ENCODE measurements at regions not wholly inside any gene's neighbourhood (a gene's known extent, or its start where the extent isn't known, plus 50 kb on each side); places are given as distances from the start of the nearest gene placed in this dataset.
"Not testable (repeated sequence)": the region's sequence is repeated elsewhere in the genome, so short reads cannot be mapped to it uniquely, and the experiment has no call there.

DNA sequence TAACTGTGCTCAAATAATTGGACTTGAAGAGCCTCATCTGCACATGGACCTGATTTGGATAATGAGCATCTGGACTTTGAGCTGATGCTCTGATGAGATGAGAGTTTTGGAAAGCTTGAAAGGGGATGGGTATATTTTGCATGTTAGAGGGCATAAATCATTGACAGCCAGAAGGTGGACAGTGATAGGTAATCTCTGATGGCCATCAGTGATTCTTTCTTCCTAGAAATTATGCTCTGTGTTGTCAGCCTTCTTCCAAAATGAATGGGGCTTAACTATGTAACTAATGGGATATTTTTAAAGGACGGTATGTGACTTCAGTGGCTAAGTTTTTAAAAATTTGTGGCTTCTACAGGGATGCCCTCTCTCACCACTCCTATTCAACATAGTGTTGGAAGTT lies 334.0 kb downstream of the PTTG2 start:
- no peak for DNase-seq
- H3K4me3 ChIP-seq (ENCODE audit: low read depth, low read length), result no peak overlapping the region
- TF ChIP-seq, protein P1, sequence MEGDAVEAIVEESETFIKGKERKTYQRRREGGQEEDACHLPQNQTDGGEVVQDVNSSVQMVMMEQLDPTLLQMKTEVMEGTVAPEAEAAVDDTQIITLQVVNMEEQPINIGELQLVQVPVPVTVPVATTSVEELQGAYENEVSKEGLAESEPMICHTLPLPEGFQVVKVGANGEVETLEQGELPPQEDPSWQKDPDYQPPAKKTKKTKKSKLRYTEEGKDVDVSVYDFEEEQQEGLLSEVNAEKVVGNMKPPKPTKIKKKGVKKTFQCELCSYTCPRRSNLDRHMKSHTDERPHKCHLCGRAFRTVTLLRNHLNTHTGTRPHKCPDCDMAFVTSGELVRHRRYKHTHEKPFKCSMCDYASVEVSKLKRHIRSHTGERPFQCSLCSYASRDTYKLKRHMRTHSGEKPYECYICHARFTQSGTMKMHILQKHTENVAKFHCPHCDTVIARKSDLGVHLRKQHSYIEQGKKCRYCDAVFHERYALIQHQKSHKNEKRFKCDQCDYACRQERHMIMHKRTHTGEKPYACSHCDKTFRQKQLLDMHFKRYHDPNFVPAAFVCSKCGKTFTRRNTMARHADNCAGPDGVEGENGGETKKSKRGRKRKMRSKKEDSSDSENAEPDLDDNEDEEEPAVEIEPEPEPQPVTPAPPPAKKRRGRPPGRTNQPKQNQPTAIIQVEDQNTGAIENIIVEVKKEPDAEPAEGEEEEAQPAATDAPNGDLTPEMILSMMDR (IDR thresholded peaks at IDR 0.05; ENCODE audit: low read depth, low read length), result no peak
- H3K27me3 ChIP-seq, result no peaks in the 10 kb centered on the region
- H3K36me3 ChIP-seq, result no peaks in the 10 kb centered on the region
- no peaks in the 10 kb centered on the region for H3K4me1 ChIP-seq
- peaks cover 2% of the 10 kb centered on the region for H3K9me3 ChIP-seq

DNA sequence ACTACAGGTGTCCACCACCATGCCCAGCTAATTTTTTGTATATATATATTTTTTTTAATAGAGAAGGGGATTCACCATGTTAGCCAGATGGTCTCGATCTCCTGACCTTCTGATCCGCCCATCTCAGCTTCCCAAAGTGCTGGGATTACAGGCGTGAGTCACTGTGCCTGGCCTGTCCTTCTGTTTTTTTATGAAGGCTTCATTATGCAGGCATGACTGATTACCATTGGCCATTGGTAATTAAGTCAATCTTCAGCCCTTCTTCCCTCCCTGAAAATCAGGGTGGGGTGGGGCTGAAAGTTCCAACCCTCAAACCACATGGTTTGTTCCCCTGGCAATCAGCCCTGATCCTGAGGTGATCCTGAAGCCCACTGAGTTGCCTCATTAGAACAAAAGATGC lies 336.9 kb downstream of the PTTG2 start:
- Histone ChIP-seq H3K4me1 (no peaks in the 10 kb centered on the region), H3K36me3 (no peaks in the 10 kb centered on the region), H3K9me3 (peaks cover 2% of the 10 kb centered on the region), H3K4me3 (ENCODE audit: low read depth, low read length) (no peak overlapping the region), H3K27me3 (no peaks in the 10 kb centered on the region)
- TF ChIP-seq, protein P1 (IDR thresholded peaks at IDR 0.05; ENCODE audit: low read depth, low read length), result no peak
- DNase-seq, result no peak

DNA sequence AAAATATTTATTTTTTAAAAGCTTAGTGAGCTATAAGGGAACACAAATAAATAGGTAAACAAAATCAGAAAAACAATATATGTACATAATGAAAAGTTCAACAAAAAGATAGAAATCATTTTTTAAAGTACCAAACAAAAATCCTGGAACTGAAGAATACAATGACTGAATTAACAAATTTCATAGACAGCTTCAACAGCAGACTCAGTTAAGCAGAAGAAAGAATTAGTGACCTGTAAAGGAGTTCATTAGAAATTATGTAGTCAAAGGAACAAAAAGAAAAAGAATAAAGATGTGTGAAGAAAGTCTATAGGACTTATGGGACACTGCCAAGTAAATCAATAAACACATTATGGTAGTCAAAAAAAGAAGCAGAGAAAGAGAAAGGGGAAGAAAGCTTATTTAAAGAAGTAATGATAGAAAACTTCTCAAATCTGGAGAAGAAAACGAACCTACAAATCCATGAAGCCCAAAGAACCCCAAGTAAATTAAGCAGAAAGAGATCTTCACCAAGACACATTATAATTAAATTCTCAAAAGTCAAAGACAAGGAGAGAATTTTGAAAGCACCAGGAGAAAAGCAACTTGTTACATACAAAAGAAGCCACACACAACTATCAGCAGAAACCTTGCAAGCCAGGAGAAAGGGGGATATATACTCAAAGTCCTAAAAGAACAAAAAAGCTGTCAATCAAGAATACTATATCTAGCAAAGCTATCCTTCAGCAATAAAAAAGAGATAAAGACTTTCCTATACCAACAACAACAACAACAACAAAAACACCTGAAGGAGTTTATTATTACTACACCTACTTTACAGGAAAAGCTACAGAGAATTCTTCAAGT lies 338.9 kb downstream of the PTTG2 start:
- no peaks in the 10 kb centered on the region for H3K9me3 ChIP-seq
- no peaks in the 10 kb centered on the region for H3K27me3 ChIP-seq
- DNase-seq, result no peak

DNA sequence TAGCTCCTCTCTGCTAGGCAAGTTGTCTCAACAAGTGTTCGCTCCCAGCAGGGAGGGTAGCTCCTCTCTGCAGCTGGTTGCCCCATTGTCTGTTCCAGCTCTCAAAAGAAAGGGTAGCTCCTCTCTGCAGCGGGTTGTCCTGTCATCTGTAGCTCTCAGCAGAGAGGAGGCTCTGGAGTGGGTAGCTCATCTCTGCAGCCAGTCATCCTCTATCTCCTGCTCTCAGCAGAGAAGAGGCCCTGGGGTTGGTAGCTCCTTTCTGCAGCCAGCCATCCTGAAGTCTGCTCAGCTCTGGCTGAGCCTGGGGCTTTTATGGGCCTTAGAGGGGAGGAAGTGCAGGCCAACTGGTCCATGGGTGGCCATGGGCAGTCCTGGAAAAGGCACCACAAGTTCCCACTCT lies 342.7 kb downstream of the PTTG2 start:
- Histone ChIP-seq H3K4me1 (no peaks in the 10 kb centered on the region), H3K4me3 (ENCODE audit: low read depth, low read length) (no peak overlapping the region), H3K36me3 (no peaks in the 10 kb centered on the region), H3K27me3 (no peaks in the 10 kb centered on the region), H3K9me3 (no peaks in the 10 kb centered on the region)
- DNase-seq, result no peak
- TF ChIP-seq, protein P1 (IDR thresholded peaks at IDR 0.05; ENCODE audit: low read depth, low read length), result no peak

More for the DNA sequence above, 338.9 kb downstream of the PTTG2 start:
- TF ChIP-seq, protein P1 (IDR thresholded peaks at IDR 0.05; ENCODE audit: low read depth, low read length), result no peak
- Histone ChIP-seq H3K36me3 (no peaks in the 10 kb centered on the region), H3K4me1 (no peaks in the 10 kb centered on the region), H3K4me3 (ENCODE audit: low read depth, low read length) (no peak overlapping the region)

DNA sequence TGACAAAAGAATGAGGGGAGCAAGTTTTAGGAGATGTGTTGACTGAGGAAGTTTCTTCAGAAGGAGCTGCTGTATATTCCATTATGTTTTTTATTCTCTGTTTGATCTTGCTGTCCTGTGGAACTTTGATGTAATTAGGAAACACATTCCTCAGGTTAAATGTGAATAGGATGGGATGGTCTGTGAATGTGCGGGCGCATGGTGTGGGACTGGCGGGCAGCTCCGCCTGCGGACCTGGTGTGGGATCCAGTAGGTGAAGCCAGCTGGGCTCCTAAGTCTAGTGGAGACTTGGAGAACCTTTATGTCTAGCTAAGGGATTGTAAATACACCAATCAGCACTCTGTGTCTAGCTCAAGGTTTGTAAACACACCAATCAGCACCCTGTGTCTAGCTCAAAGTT lies 344.3 kb downstream of the PTTG2 start:
- not testable (repeated sequence) for H3K4me1 ChIP-seq; H3K4me3 ChIP-seq (ENCODE audit: low read depth, low read length); DNase-seq; H3K9me3 ChIP-seq; H3K27me3 ChIP-seq; H3K36me3 ChIP-seq

DNA sequence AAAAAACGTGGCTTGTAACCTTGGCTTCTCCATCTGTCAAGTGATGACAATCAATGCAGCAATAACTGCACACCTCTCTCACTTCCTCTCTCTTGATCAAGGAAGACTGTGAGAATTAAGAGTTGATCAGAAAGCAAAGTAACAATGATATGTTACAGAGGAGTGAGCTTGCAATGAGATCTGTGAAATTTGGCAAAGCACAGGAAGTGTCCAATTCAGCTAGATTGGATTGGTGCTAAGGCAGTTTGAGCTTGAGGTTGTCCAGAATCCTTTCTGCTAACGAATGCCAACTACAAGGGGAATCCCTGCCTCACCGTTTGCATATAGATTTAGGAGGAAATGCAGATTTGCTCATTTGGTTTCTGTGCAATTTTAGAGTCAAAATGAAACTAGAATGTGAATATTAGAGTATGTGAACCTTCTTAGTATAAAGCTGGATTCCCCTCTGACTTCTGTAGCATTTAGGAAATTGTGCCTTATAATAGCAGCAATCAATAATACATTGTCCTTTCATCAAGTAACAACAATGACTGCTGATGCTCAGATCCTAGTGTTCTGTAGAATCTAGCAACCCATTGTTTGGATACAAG lies 346.4 kb downstream of the PTTG2 start:
- no peak for DNase-seq
- Histone ChIP-seq H3K4me1 (no peaks in the 10 kb centered on the region), H3K4me3 (ENCODE audit: low read depth, low read length) (no peak overlapping the region), H3K9me3 (no peaks in the 10 kb centered on the region), H3K27me3 (no peaks in the 10 kb centered on the region), H3K36me3 (no peaks in the 10 kb centered on the region)
- TF ChIP-seq, protein P1 (IDR thresholded peaks at IDR 0.05; ENCODE audit: low read depth, low read length), result no peak
